ENCODE measurements at regions not wholly inside any gene's neighbourhood (a gene's known extent, or its start where the extent isn't known, plus 50 kb on each side); places are given as distances from the start of the nearest gene placed in this dataset.
"Not testable (repeated sequence)": the region's sequence is repeated elsewhere in the genome, so short reads cannot be mapped to it uniquely, and the experiment has no call there.

- DNase-seq (ENCODE audit: low read depth) = no peak
Measured at GRCh38 chr2:13390676-13391075, 673.9 kb downstream of the TRIB2 start.

DNA sequence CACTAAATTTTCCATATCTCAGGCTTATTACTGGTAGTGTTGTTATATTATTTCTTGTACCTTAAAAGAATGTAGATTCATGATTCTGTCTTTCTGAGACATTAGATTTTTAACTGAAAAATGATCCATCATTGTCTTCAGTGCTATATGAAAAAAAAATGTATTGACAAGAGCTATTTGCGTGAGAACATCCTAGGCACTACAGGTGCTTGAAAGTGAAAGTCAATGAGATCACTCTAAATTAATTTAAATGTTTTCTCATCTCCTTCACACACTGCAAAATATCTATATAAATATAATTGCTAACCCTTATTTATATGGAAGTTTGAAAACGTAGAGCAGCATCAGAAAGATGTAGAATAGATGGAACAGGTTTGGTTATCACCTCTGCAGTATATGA lies 684.6 kb downstream of the TRIB2 start:
- no peak for DNase-seq (ENCODE audit: low read depth)

DNA sequence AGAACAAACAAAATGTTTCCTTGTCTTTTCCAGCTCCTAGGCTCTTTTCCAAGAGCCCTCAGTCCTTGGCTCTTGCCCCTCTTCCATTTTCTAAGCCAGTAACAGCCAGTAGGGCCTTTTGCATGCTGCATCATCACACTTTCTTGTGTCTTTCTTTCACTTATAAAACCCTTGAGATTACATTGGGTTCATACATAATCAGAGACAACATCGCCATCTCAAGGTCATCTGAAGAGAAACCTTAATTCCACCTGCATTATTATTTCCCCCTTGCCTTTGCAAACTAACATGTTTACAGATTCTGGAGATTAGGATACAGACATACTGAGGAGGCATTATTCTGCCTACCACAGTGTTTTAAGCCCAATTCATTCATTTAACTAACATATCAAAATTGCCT lies 697.3 kb downstream of the TRIB2 start:
- DNase-seq (ENCODE audit: low read depth) = no peak

GRCh38 chr2:13414897-13415296 lies 698.2 kb downstream of the TRIB2 start:
- DNase-seq (ENCODE audit: low read depth) = no peak

DNA sequence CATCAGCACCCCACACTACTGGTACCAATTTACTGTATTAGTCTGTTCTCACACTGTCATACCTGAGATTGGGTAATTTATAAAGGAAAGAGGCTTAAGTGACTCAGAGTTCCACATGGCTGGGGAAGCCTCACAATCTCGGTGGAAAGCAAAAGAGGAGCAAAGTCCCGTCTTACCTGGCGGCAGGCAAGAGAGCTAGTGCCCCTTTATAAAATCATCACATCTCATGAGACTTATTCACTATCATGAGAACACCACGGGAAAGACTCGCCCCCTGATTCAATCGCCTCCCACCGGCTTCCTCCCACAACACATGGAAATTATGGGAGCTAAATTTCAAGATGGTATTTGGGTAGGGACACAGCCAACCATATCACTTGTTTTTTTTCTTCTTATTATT lies 717.2 kb downstream of the TRIB2 start:
- no peak for DNase-seq (ENCODE audit: low read depth)

DNA sequence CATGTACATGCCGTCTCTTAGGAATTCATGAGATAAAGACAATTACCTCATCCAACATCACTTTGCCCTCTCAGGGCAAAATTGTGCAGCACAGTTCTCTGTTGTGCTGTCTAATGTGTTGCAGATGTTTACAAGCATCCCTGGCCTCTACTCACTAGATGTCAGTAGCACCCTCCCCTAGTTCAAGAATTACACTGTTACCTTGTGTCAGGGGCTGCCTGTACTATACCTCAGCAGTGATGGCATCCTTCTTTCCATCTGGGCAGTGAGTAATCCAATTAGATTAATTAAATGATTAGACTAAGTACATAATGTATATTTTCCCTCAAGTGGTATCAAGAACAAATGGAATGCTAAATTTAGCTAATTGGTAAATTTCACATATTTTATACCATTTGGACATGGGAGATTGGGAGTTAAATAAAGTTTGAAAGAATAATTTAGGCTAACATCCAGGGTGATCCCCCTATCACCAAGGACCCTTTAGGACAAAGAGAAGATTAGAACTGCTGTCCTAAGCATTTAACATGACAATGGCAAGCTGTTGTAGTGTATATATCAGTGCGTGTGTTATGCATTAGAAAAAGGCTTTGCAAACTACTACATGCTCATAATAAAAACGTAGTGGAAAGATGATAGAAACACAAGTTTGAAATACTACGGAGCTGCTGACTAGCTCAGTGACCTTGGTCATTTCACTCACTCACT lies 727.0 kb downstream of the TRIB2 start:
- DNase-seq (ENCODE audit: low read depth) = not testable (repeated sequence)

GRCh38 chr2:13462464-13462863 lies 745.7 kb downstream of the TRIB2 start:
- DNase-seq (ENCODE audit: low read depth) = no peak

DNA sequence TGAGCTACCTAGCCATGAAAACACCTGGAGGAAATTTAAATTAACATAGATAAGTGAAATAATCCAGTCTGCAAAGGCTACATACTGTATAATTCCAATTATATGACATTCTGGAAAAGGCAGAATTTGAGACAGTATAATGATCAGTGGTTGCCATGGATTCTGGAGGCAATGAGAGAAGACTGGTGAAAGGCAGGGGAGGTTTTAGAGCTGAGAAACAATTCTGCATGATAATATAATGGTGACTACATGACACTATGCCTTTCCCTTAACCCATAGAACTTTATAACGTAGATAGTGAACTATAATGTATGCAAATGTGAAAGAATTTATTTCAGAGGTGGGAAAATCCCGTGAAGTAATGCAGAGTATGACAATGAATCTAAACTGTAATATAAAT lies 749.3 kb downstream of the TRIB2 start:
- DNase-seq (ENCODE audit: low read depth) = no peak

DNA sequence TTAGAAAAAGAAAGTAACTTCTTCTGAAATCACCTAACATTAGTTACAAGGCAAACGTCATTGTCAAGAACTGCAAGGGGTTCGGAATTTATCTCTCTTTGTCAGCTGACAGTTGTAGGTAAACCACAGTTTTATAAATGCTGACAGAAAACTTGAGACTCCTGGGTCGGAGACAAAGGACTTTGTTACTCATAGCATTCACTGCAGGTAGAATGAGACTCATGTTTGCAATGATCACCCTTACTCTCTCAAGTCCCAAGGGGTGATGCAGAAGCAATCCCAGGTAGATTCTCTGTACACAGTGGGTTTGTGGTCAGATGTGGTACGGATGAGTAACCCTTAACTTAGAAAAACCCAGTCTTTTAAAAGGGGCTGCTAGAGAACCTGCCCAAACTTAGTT lies 757.8 kb downstream of the TRIB2 start:
- no peak for DNase-seq (ENCODE audit: low read depth)

GRCh38 chr2:13480057-13480456 lies 763.3 kb downstream of the TRIB2 start:
- DNase-seq (ENCODE audit: low read depth) = no peak

DNA sequence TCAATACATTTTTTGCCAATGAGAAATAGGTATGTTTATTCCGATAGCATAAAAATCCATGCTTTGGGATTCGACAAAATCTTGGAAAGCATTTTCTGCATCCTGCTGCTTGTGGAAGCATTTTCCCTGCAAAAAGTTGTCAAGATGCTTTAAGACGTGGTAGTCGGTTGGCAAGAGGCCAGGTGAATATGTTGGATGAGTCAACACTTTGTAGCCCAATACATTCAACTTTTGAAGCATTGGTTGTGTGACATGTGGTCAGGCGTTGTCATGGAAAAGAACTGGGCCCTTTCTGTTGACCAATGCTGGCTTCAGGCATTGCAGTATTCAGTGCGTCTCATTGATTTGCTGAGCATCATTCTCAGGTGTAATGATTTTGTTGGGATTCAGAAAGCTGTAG lies 764.5 kb downstream of the TRIB2 start:
- DNase-seq (ENCODE audit: low read depth) = no peak

GRCh38 chr2:13485256-13485655 lies 768.5 kb downstream of the TRIB2 start:
- no peak for DNase-seq (ENCODE audit: low read depth)

- DNase-seq (ENCODE audit: low read depth) = no peak
Measured at GRCh38 chr2:13488965-13489364, 772.2 kb downstream of the TRIB2 start.

DNA sequence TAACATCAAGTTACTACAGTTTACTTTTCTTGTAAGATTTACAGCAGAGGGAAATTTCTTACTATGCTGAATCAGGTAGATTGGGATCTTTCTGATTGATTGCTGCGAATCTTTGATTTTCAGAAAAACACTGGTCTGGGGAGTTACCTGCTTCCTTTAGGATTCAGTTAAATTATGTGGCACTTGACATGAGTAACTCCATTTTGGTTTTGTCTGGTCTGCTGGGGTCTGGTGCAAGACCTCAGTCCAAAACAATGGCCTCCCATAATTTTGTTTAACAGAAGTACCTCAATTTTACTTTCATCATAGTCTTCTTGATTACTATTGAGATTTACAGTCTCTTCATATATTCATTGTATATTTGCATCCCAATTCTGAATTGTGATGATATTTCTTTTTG lies 775.5 kb downstream of the TRIB2 start:
- DNase-seq (ENCODE audit: low read depth) = no peak

DNA sequence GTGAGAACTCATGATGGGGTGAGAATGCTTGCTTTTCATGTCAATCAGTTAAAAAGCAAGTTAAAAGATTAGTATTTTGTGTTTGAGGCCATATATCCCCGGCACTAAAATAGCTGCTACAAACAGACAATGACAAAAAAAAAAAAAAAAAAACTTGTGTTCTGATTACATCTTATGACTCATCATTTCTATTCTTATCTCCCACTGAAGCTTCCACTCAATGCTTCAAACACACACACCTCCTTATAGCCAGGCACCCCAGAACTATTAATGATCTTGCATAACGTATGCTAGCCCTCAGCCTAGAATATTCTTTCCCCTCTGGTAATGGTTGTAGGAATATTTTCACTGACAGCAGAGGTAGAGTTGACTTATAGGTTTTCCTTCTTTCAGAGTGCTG lies 778.3 kb downstream of the TRIB2 start:
- no peak for DNase-seq (ENCODE audit: low read depth)

DNA sequence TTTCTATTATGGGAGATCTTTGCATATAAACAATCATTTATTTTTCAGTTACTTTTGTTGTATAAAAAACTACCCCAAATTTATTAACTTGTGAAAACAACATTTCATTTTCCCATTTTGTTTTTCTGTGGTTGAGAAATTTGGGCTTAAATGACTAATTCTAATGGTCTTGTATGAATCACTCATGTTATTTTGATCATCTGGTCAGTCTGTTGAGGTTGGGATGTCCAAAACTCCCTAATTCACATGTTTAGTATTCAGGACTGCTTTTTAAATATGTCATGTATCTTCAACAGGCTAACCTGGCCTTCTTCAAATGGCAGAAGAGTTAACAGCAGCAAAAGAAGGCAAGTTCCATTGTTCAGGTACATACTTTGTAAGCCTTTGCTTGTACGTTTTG lies 788.1 kb downstream of the TRIB2 start:
- no peak for DNase-seq (ENCODE audit: low read depth)

DNA sequence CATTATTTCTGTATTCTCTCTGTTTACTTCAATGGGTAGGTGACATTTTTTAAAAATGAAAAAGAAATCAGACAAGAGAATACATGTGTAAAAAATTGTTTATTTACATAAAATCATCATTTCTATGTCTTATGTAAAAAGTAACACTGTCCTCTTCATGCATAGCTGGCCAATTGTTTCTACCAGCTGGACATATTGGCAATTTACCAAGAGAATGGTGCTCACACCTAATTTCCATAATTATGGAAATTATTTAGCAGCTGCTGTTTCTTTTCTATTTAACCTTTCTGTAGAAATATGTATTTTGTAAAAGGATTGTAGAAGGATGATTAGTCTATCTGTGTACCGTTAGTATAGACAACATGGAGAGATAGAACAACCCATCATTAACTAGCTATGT lies 791.9 kb downstream of the TRIB2 start:
- no peak for DNase-seq (ENCODE audit: low read depth)

DNA sequence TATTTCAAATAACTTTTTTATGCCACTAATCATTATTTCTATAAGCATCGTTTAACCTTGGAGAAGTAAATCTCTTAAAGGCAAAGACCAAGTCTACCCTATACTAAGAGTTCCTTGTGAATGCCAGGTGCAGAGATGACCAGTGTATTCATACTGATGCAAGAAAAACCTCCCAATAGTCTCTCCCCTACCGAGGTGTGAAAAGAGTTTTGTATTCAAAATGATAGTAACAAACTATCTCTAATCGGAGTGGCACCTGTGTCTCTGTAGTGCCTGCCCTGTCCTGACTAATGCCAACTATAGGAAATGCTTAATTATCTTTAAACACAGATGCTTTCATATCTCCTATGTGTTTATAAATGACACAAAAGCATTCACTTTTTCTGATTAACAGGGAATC lies 798.5 kb downstream of the TRIB2 start:
- DNase-seq (ENCODE audit: low read depth) = no peak

GRCh38 chr2:13522096-13522495 lies 805.4 kb downstream of the TRIB2 start:
- DNase-seq (ENCODE audit: low read depth) = no peak

- DNase-seq (ENCODE audit: low read depth) = no peak
Measured at GRCh38 chr2:13522917-13523821, 806.4 kb downstream of the TRIB2 start.

DNA sequence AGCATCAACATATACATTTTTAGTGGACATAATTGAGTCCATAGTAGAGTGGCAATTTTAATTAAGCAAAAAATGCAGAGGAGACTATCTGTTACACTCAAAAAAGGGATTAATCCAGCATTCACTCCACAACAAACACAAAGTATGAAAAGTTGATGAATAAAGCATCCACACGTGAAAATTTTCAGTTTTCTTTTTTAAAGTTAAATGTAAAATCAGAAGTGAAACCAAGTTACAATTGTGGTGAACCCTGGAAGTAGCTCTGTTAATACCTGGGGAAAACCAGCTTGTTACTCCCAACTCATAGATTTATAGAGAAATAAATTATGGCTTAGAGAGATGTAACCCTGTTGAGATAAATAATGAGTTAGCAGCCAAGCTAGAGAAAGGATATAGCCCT lies 807.8 kb downstream of the TRIB2 start:
- no peak for DNase-seq (ENCODE audit: low read depth)

GRCh38 chr2:13531735-13532410 lies 815.1 kb downstream of the TRIB2 start:
- DNase-seq (ENCODE audit: low read depth) = not testable (repeated sequence)
